ENCODE measurements at regions not wholly inside any gene's neighbourhood (a gene's known extent, or its start where the extent isn't known, plus 50 kb on each side); places are given as distances from the start of the nearest gene placed in this dataset.
A peak's percentile ranks its signal among the peaks of the same experiment; 100 is the strongest.
"Not testable (repeated sequence)": the region's sequence is repeated elsewhere in the genome, so short reads cannot be mapped to it uniquely, and the experiment has no call there.

DNA sequence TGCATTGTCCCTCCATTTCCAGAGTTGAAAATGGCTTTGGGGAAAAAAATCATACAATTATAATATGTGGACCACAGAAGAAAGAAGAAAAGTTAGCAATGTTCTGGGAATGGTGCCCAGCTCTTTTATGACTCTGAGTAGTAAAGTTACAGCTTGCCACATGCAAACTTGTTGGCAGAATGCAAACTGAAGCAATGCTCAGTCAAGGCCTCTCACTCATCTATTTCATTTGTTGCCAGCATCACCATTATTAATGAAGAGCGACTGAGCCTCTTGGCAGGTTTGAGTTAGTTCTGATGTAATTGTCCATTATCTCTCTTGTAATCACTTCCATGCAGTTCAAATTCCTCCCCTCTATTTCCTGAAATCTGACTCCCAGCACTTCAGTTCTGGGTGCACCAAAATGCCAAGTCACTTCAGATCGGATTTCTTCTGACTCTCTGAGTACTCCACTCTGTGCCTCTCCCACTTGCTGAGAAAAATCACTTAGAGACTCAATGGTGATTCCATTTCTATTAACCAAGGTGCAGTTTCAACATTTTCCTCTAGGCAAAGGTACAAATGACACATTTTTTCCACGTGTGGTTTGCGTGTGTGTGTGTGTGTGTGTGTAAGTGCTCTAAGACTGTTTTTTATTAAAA, 154.4 kb upstream of the STMND1 start:
- DNase-seq (ENCODE audit: low spot score) = peak; percentile 68

GRCh38 chr6:16944596-16944995, 157.3 kb upstream of the STMND1 start:
- no peak for DNase-seq (ENCODE audit: low spot score)

DNA sequence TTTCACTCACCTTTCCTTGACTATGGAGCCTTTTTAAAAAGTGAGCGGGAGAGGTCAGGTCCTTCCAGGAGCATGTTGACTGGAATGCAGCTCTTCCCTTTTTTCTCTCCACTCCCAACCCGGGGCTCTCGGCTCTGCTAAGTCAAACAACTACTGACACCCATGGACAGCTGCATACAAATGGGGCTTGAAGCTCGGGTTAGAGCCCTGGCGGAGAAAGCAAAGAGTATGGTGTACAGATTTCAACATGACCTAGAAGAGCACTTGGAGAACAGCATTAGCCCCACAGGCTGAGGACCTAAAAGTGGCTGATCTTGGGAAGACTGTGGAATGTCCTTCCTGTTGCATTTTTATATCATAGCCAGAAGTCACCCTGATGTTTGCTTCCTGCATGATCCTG, 162.0 kb upstream of the STMND1 start:
- DNase-seq (ENCODE audit: low spot score) = no peak

GRCh38 chr6:16939351-16939750, 162.5 kb upstream of the STMND1 start:
- DNase-seq (ENCODE audit: low spot score) = no peak

- no peak for DNase-seq (ENCODE audit: low spot score)
Observed at GRCh38 chr6:16936893-16937292, 165.0 kb upstream of the STMND1 start.

- DNase-seq (ENCODE audit: low spot score) = no peak
Observed at GRCh38 chr6:16933961-16934360, 167.9 kb upstream of the STMND1 start.

DNA sequence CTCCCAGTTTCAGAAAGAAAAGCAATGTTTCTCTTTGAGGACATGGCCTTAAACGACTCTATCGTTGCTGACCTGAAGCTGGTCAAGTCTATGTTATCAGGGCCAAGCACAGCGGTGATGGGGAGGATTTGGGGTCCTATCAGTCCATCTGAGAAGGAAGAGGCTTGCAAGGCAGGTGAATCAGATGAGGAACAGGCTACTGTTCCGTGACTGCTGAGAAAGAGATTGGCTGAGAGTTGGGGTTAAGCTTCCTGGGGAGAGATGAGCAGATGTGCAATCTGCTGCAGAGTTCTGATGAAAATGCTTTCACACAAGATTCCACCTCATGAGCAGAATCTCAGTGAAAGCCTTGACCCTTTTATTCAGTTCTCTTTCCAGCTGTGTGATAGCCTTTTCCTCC, 168.3 kb upstream of the STMND1 start:
- DNase-seq (ENCODE audit: low spot score) = no peak

DNA sequence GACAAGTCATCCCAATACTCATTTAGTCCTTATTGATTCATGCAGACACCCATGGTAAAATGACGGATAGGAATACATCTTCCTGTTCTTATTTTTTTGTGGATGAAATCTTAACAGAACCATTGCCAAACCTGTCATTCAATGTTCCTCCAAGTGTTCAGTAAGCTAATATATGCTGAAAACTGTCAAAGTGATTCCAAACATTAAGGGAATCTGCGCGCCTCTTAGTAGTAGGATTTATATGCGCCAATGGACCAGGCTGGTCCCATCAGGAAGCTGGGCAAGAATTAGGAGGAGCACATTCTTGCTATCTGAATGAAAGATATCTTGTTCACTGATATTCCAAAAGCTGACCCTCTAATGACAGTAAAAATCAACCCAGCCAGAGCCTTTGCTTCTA, 168.9 kb upstream of the STMND1 start:
- DNase-seq (ENCODE audit: low spot score) = no peak

DNA sequence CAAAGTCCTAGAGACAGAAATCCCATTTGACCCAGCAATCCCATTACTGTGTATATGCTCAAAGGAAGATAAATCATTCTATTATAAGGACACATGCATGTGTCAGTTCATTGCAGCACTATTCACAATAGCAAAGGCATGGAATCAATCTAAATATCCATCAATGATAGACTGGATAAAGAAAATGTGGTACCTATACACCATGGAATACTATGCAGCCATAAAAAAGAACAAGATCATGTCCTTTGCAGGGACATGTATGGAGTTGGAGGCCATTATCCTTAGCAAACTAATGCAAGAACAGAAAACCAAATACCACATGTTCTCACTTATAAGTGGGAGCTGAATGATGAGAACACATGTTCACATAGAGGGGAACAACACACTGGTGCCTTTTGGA, 169.8 kb upstream of the ATXN1 start:
- DNase-seq (ENCODE audit: low spot score) = not testable (repeated sequence)

DNA sequence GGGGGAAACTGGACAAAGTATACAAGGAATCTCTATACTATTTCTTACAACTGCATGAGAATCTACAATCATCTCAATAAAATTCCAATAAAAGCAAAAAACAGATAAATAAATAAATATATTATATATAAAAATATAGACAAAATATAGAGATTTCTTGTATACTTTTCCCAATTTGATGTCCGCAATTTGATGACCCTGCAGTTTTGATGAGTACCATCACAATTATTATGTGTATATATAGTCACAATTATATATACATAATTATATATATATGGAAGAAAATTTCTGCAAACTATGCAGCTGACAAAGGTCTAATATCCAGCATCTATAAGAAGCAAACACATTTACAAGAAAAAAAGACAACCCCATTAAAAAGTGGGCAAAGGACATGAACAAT, 169.2 kb upstream of the ATXN1 start:
- DNase-seq (ENCODE audit: low spot score) = no peak

DNA sequence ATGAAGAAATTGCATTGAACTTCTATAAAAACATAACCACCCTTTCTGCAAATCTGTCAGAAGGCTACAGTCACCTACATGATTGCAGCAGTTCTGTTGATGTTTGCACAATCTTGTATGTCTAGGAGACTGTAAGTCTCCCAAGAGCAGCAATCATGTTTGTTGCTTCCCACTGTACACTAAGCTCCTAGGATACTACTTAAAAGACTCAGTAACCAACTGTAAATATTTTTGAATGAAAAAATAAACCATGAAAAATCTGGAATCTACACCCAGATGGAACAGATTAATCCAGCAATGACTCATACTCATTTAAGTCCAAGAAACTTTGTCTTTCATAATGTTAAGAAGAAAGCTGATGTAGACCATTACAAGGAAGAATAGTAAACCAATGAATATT, 168.5 kb upstream of the ATXN1 start:
- DNase-seq (ENCODE audit: low spot score) = peak; percentile 72

- DNase-seq (ENCODE audit: low spot score) = no peak
Observed at GRCh38 chr6:16928387-16928786, 167.1 kb upstream of the ATXN1 start.

- no peak for DNase-seq (ENCODE audit: low spot score)
Observed at GRCh38 chr6:16927205-16927604, 165.9 kb upstream of the ATXN1 start.

GRCh38 chr6:16925461-16925860, 164.2 kb upstream of the ATXN1 start:
- DNase-seq (ENCODE audit: low spot score) = no peak

DNA sequence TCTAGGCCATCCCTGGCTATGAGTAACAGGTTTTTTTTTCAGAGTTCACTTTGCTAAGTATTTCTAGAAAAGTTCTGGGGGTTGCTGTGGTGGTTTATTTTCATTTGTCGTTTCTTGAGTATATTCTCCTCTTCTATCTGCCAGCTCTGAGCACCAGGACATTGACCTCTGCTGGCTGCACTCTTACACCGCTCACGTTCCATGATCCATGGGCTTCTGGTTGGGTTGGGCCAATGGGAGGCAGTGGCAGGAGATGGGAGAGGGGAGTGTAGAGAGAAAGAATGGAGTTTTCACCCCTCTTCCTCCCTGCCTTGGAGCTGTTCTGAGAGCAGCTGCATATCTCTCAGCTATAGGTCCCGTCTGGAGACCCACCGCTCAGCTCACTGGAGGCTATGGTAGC, 161.0 kb upstream of the ATXN1 start:
- no peak for DNase-seq (ENCODE audit: low spot score)

GRCh38 chr6:16921399-16922110, 160.3 kb upstream of the ATXN1 start:
- peak; percentile 14 for DNase-seq (ENCODE audit: low spot score)

- no peak for DNase-seq (ENCODE audit: low spot score)
Observed at GRCh38 chr6:16918586-16918985, 157.3 kb upstream of the ATXN1 start.

GRCh38 chr6:16914184-16914583, 152.9 kb upstream of the ATXN1 start:
- DNase-seq (ENCODE audit: low spot score) = no peak

- no peak for DNase-seq (ENCODE audit: low spot score)
Observed at GRCh38 chr6:16912756-16913155, 151.5 kb upstream of the ATXN1 start.

DNA sequence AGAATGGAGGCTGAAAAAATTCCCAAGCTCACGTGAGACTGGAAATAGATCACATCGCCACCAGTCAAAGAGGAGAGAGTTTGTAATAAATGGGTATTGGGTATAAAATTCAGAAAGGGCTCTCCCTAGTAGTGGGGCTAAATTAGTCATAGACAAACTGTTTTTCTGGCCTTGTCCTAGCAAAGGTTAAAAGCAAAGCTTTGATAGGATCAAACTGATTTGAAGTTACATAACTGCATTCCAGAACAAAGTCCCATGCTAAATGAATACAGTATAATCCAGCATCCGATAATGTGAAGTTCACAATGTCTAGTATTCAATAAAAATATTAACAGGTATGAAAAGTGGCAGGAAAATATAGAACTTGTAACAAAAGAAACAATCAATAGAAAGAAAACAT, 149.8 kb upstream of the ATXN1 start:
- no peak for DNase-seq (ENCODE audit: low spot score)

- DNase-seq (ENCODE audit: low spot score) = peak; percentile 12
Observed at GRCh38 chr6:16909658-16910360, 148.5 kb upstream of the ATXN1 start.

DNA sequence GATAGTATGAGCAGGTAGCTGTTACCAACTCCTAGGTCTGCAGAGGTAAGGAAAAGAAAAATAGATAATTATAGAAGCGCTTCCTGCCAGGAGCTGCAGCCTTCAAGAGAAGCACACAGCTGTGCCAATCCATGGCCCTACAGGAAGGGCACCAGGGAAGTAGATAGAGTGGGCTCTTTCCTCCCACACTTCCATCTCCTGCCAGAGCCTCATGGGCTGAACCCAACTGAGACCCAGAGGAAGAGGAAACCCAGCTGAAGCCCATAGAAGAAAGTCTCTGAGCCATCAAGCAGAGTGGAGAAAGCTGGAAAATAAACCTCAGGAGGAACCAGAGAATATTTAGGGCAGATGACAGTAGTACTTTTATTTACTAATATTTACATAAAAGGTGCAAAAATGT, 146.7 kb upstream of the ATXN1 start:
- no peak for DNase-seq (ENCODE audit: low spot score)

- DNase-seq (ENCODE audit: low spot score) = no peak
Observed at GRCh38 chr6:16904957-16905356, 143.7 kb upstream of the ATXN1 start.

Data from AG08396 (cell line).